IMR-90 (cell line): ENCODE measurements at regions not wholly inside any gene's neighbourhood (a gene's known extent, or its start where the extent isn't known, plus 50 kb on each side); places are given as distances from the start of the nearest gene placed in this dataset.

ENCODE experiments used
- ATAC-seq: fragments of 200-7000 bp; cut with Tn5 transposase; 2 replicates; pipeline ENCODE4 v1.9.1; 2020; ENCODE audit warnings: low read depth, mild to moderate bottlenecking, moderate library complexity
- BruUV-seq: library from RNA; stranded (reverse); fragments of 400-500 nt; replicated peaks from 2 replicates; lab custom pipeline; 2021; lab: Mats Ljungman, UMichigan
- CTCF ChIA-PET: fragments of 300-600 bp; formaldehyde crosslinking; extraction: SDS; loops from one replicate; lab custom pipeline; 2021; ENCODE audit warnings: antibody characterized with exemption; lab: Yijun Ruan, JAX
- POLR2A ChIA-PET: fragments of 300-600 bp; sonication (Branson Sonifier 250); formaldehyde crosslinking; loops from one replicate; lab custom pipeline; 2022; ENCODE audit warnings: antibody characterized with exemption; ENCODE audit not compliant: unreplicated experiment; lab: Charles Lee
- DNase-seq: peaks from one replicate; pipeline ENCODE4 v3.0.0; 2013
- H2AFZ ChIP-seq: replicated peaks from 2 replicates; pipeline ENCODE3; 2013; ENCODE audit warnings: low read length, mild to moderate bottlenecking; ENCODE audit not compliant: poor library complexity
- H2AK5ac ChIP-seq: 2 replicates; pipeline ENCODE4 v1.6.1; 2013; ENCODE audit warnings: low read depth, low read length, inconsistent platforms
- H2AK9ac ChIP-seq: replicated peaks from 2 replicates; pipeline ENCODE3; 2013; ENCODE audit warnings: mild to moderate bottlenecking, low read depth, low read length, moderate library complexity; ENCODE audit not compliant: poor library complexity
- H2BK120ac ChIP-seq: 2 replicates; pipeline ENCODE4 v1.6.1; 2013; ENCODE audit warnings: low read depth, low read length, inconsistent platforms
- H2BK15ac ChIP-seq: 3 replicates; pipeline ENCODE4 v1.6.1; 2013; ENCODE audit warnings: low read depth, low read length, inconsistent platforms
- H2BK20ac ChIP-seq: 2 replicates; pipeline ENCODE4 v1.6.1; 2013; ENCODE audit warnings: low read depth, mild to moderate bottlenecking, inconsistent platforms, low read length, moderate library complexity
- H2BK5ac ChIP-seq: 2 replicates; pipeline ENCODE4 v1.6.1; 2013; ENCODE audit warnings: mild to moderate bottlenecking, low read depth, low read length, inconsistent platforms; ENCODE audit not compliant: poor library complexity, severe bottlenecking
- H3K14ac ChIP-seq: replicated peaks from 2 replicates; pipeline ENCODE4 v1.6.1; 2013; ENCODE audit warnings: low read depth, low read length, inconsistent platforms
- H3K18ac ChIP-seq: 2 replicates; pipeline ENCODE4 v1.6.1; 2013; ENCODE audit warnings: low read depth, low read length, control low read depth
- H3K23ac ChIP-seq: 2 replicates; pipeline ENCODE4 v1.6.1; 2013; ENCODE audit warnings: low read depth, low read length, inconsistent platforms
- H3K27ac ChIP-seq: 2 replicates; pipeline ENCODE4 v1.5.1; 2013; ENCODE audit warnings: mild to moderate bottlenecking, control low read depth, low read length; ENCODE audit not compliant: insufficient read depth
- H3K27me3 ChIP-seq: 2 replicates; pipeline ENCODE4 v1.6.1; 2013; ENCODE audit warnings: low read length; ENCODE audit not compliant: control insufficient read depth, insufficient read depth
- H3K36me3 ChIP-seq: 2 replicates; pipeline ENCODE4 v1.6.1; 2013; ENCODE audit warnings: low read length, mixed read lengths; ENCODE audit not compliant: control insufficient read depth, insufficient read depth
- H3K4ac ChIP-seq: 2 replicates; pipeline ENCODE4 v1.6.1; 2013; ENCODE audit warnings: low read depth, low read length, inconsistent platforms
- H3K4me1 ChIP-seq: 2 replicates; pipeline ENCODE4 v1.6.1; 2013; ENCODE audit warnings: low read length, mixed read lengths; ENCODE audit not compliant: control insufficient read depth, insufficient read depth
- H3K4me2 ChIP-seq: 2 replicates; pipeline ENCODE4 v1.6.1; 2013; ENCODE audit warnings: low read depth, mild to moderate bottlenecking, control low read depth, low read length, moderate library complexity
- H3K4me3 ChIP-seq: 2 replicates; pipeline ENCODE4 v1.5.1; 2013; ENCODE audit warnings: low read depth, mild to moderate bottlenecking, control low read depth, low read length, moderate library complexity; ENCODE audit not compliant: insufficient read depth
- H3K56ac ChIP-seq: 2 replicates; pipeline ENCODE4 v1.6.1; 2013; ENCODE audit warnings: low read length, inconsistent platforms; ENCODE audit not compliant: insufficient read depth; ENCODE audit errors: extremely low read depth
- H3K79me1 ChIP-seq, 2 experiments: 2 replicates each; pipeline ENCODE4 v1.6.1; 2013; ENCODE audit warnings: low read length in 2 of 2, inconsistent platforms in 1 of 2, low read depth in 1 of 2
- H3K9ac ChIP-seq: 2 replicates; pipeline ENCODE4 v1.6.1; 2013; ENCODE audit warnings: low read depth, low read length, control low read depth
- H3K9me1 ChIP-seq: 2 replicates; pipeline ENCODE4 v1.6.1; 2013; ENCODE audit warnings: low read length, inconsistent platforms; ENCODE audit not compliant: insufficient read depth
- H3K9me3 ChIP-seq: 2 replicates; pipeline ENCODE4 v1.6.1; 2013; ENCODE audit warnings: low read length; ENCODE audit not compliant: control insufficient read depth, insufficient read depth
- H4K20me1 ChIP-seq: 2 replicates; pipeline ENCODE4 v1.6.1; 2013; ENCODE audit warnings: low read length, inconsistent platforms; ENCODE audit not compliant: insufficient read depth
- H4K5ac ChIP-seq: 2 replicates; pipeline ENCODE4 v1.6.1; 2013; ENCODE audit warnings: mild to moderate bottlenecking, low read depth, low read length, control low read depth
- H4K8ac ChIP-seq, 2 experiments: 2 replicates each; pipeline ENCODE4 v1.6.1; 2013; ENCODE audit warnings: low read depth in 2 of 2, low read length in 2 of 2, control low read depth in 1 of 2, inconsistent platforms in 1 of 2
- H4K91ac ChIP-seq: 2 replicates; pipeline ENCODE4 v1.6.1; 2013; ENCODE audit warnings: low read depth, low read length, inconsistent platforms; ENCODE audit not compliant: insufficient read depth
- BHLHE40 ChIP-seq: fragments of 150-350 bp; IDR thresholded peaks from 2 replicates; pipeline ENCODE4 v1.6.1; 2016; ENCODE audit warnings: mild to moderate bottlenecking, low read depth, low read length
- CEBPB ChIP-seq: IDR thresholded peaks from 2 replicates; pipeline ENCODE4 v1.6.1; 2012; ENCODE audit warnings: low read depth, low read length, improper control_type of control experiment
- CHD1 ChIP-seq: IDR thresholded peaks from 2 replicates; pipeline ENCODE4 v1.6.1; 2012; ENCODE audit warnings: low read depth, low read length, improper control_type of control experiment
- FOS ChIP-seq: fragments of 150-350 bp; IDR thresholded peaks from 2 replicates; pipeline ENCODE4 v1.6.1; 2016; ENCODE audit warnings: low read depth, low read length
- MAFK ChIP-seq: IDR thresholded peaks from 2 replicates; pipeline ENCODE4 v1.6.1; 2012; ENCODE audit warnings: low read depth, low read length, improper control_type of control experiment
- MXI1 ChIP-seq: IDR thresholded peaks from 2 replicates; pipeline ENCODE4 v1.6.1; 2012; ENCODE audit warnings: low read depth, mild to moderate bottlenecking, low read length, moderate library complexity, borderline replicate concordance
- NFE2L2 ChIP-seq: fragments of 150-350 bp; IDR thresholded peaks from 2 replicates; pipeline ENCODE4 v1.6.1; 2016; ENCODE audit warnings: low read depth, mild to moderate bottlenecking, low read length
- POLR2A ChIP-seq: IDR thresholded peaks from 2 replicates; pipeline ENCODE4 v1.6.1; 2012; ENCODE audit warnings: mild to moderate bottlenecking, low read depth, low read length
- RAD21 ChIP-seq: IDR thresholded peaks from 2 replicates; pipeline ENCODE4 v1.6.1; 2012; ENCODE audit warnings: low read length, improper control_type of control experiment
- RCOR1 ChIP-seq: IDR thresholded peaks from 2 replicates; pipeline ENCODE4 v1.6.1; 2012; ENCODE audit warnings: mild to moderate bottlenecking, low read length, improper control_type of control experiment; ENCODE audit not compliant: insufficient replicate concordance
- RFX5 ChIP-seq: IDR thresholded peaks from 2 replicates; pipeline ENCODE4 v1.8.0; 2012; ENCODE audit warnings: low read depth, mild to moderate bottlenecking, low read length, moderate library complexity
- WGBS, 2 experiments: methylation state at CpG; one replicate each; pipeline versions ENCODE4 v1.1.5 to v1.1.7; 2013; ENCODE audit warnings: missing lambda C conversion rate in 2 of 2; ENCODE audit not compliant: insufficient read length in 1 of 2; ENCODE audit errors: extremely low coverage in 2 of 2; 5-methylcytosine and 5-hydroxymethylcytosine counted together
- dilution Hi-C: fragments of 300-500 bp; cut with HindIII; formaldehyde crosslinking; loops from one replicate; pipeline ENCODE4 v1.14.3; 2018; ENCODE audit warnings: low sequenced_read_pairs; ENCODE audit not compliant: unreplicated experiment
- in situ Hi-C: fragments of 300-500 bp; cut with MboI; formaldehyde crosslinking; loops from 3 replicates; pipeline ENCODE4 v1.14.3; 2019; ENCODE audit warnings: low sequenced_read_pairs, inconsistent platforms, mixed read lengths
- intact Hi-C: fragments of 100-400 bp; cut with micrococcal nuclease; formaldehyde crosslinking; loops from 2 replicates; pipeline ENCODE4 v1.10.0; 2022
- TF ChIP-seq, protein P1 (sequence below): conservative IDR thresholded peaks from 2 replicates; pipeline ENCODE4 v1.5.1; 2012; ENCODE audit warnings: mild to moderate bottlenecking, low read depth, low read length, improper control_type of control experiment
- TF ChIP-seq, protein P2 (sequence below): fragments of 150-350 bp; IDR thresholded peaks from 2 replicates; pipeline ENCODE4 v1.6.1; 2016; ENCODE audit warnings: low read depth, mild to moderate bottlenecking, low read length, moderate library complexity, borderline replicate concordance
- TF ChIP-seq, protein P3 (sequence below): fragments of 150-350 bp; IDR thresholded peaks from 2 replicates; pipeline ENCODE4 v1.6.1; 2017; ENCODE audit warnings: mild to moderate bottlenecking, antibody characterized with exemption, low read length, low read depth

DNA sequence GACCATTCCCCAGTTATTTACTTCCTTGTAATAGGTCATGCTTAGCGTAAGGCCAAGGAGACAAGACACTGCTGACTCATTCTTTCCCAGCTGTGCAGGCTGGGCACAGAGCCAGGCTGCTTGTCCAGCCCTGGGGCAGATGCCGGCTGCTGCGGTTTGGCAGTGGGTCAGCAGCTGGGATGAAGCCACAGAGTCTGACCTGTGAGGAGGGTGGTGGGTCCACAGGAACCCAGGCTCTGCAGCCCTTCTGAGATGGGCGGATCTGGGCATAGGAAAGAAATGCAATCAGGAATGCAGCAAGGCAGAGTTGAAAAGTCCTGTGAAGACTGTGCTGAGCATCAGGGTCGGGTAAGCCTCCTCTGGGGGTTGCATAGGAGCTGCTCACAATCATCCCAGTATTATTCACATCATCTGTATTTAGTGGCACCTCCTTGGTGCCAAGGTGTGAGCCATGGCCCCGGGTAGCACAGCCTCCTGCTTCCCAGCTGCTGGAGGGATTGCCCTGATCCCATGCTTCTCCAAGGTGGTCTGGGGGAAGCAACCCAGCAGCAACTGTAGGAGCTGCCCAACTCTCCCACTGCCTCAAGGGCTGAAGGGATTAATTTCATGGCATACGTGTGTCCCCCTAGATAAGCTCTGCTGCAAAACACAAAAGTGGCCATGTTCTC lies 139.0 kb downstream of the DDX1 start:
- dilution Hi-C loops: no loop called here
- POLR2A ChIA-PET: no interaction called here
- Histone ChIP-seq H2AK9ac (no peak overlapping the region), H2BK5ac (no peak overlapping the region), H3K4me3 (no peak overlapping the region), H3K56ac (no peak overlapping the region), H2AK5ac (no peak overlapping the region), H3K18ac (no peak overlapping the region), H3K27me3 (peaks cover 18% of the 10 kb centered on the region), H3K4me1 (peaks cover 2% of the 10 kb centered on the region; the same call in 1 of the 2 replicates), H3K9me1 (no peaks in the 10 kb centered on the region), H4K8ac (no peak overlapping the region), H4K5ac (no peak overlapping the region), H4K20me1 (no peaks in the 10 kb centered on the region), H2BK120ac (no peak overlapping the region), H2AFZ (peak overlapping the region; percentile 51), H2BK20ac (no peak overlapping the region), H3K4ac (no peak overlapping the region), H3K79me1 (no peaks in the 10 kb centered on the region), H2BK15ac (no peak overlapping the region), H3K9ac (no peak overlapping the region), H3K14ac (no peak overlapping the region), H3K9me3 (no peaks in the 10 kb centered on the region), H3K27ac (no peak overlapping the region), H4K91ac (no peak overlapping the region), H3K4me2 (no peak overlapping the region), H3K23ac (no peak overlapping the region), H3K36me3 (no peaks in the 10 kb centered on the region)
- BruUV-seq: no TSS peak
- no peak for TF ChIP-seq MAFK
- TF ChIP-seq, protein P1, sequence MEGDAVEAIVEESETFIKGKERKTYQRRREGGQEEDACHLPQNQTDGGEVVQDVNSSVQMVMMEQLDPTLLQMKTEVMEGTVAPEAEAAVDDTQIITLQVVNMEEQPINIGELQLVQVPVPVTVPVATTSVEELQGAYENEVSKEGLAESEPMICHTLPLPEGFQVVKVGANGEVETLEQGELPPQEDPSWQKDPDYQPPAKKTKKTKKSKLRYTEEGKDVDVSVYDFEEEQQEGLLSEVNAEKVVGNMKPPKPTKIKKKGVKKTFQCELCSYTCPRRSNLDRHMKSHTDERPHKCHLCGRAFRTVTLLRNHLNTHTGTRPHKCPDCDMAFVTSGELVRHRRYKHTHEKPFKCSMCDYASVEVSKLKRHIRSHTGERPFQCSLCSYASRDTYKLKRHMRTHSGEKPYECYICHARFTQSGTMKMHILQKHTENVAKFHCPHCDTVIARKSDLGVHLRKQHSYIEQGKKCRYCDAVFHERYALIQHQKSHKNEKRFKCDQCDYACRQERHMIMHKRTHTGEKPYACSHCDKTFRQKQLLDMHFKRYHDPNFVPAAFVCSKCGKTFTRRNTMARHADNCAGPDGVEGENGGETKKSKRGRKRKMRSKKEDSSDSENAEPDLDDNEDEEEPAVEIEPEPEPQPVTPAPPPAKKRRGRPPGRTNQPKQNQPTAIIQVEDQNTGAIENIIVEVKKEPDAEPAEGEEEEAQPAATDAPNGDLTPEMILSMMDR: no peak
- TF ChIP-seq, protein P2, sequence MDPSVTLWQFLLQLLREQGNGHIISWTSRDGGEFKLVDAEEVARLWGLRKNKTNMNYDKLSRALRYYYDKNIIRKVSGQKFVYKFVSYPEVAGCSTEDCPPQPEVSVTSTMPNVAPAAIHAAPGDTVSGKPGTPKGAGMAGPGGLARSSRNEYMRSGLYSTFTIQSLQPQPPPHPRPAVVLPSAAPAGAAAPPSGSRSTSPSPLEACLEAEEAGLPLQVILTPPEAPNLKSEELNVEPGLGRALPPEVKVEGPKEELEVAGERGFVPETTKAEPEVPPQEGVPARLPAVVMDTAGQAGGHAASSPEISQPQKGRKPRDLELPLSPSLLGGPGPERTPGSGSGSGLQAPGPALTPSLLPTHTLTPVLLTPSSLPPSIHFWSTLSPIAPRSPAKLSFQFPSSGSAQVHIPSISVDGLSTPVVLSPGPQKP: no peak
- TF ChIP-seq CEBPB: no peak
- peak; percentile 64; the same call in 1 of the 2 replicates for TF ChIP-seq NFE2L2
- TF ChIP-seq RFX5: no peak
- TF ChIP-seq CHD1: no peak
- TF ChIP-seq POLR2A: no peak
- TF ChIP-seq BHLHE40: peak; percentile 63
- TF ChIP-seq MXI1: no peak
- TF ChIP-seq FOS: peak; percentile 78
- TF ChIP-seq, protein P3, sequence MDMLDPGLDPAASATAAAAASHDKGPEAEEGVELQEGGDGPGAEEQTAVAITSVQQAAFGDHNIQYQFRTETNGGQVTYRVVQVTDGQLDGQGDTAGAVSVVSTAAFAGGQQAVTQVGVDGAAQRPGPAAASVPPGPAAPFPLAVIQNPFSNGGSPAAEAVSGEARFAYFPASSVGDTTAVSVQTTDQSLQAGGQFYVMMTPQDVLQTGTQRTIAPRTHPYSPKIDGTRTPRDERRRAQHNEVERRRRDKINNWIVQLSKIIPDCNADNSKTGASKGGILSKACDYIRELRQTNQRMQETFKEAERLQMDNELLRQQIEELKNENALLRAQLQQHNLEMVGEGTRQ: no peak
- TF ChIP-seq RCOR1: peak; percentile 63
- no peak for TF ChIP-seq RAD21
- intact Hi-C loops: loop anchor here (10.0 kb wide), 1 partner anchor 894 kb away; no protein-coding TSS in a partner anchor
- ATAC-seq: peak; percentile 78
- DNase-seq: peak; percentile 92
- CTCF ChIA-PET: no interaction called here
- no CpG with 5 or more reads among the region's 7 CpGs for WGBS, 2 experiments
- in situ Hi-C loops: no loop called here
